GM23338 (cell line): ENCODE measurements at regions not wholly inside any gene's neighbourhood (a gene's known extent, or its start where the extent isn't known, plus 50 kb on each side); places are given as distances from the start of the nearest gene placed in this dataset.

Experiments
- ATAC-seq: fragments of 200-7000 bp; cut with Tn5 transposase; 3 replicates; pipeline ENCODE4 v1.9.1; 2020
- DNase-seq: peaks from one replicate; pipeline ENCODE4 v3.0.0-alpha.2; 2015; ENCODE audit warnings: low spot score
- H2AFZ ChIP-seq: fragments of 200-600 bp; sonication (generic); 2 replicates; pipeline ENCODE4 v1.8.0; 2016; ENCODE audit warnings: antibody characterized with exemption, mild to moderate bottlenecking, moderate library complexity
- H3F3A ChIP-seq: fragments of 200-600 bp; sonication (generic); replicated peaks from 2 replicates; pipeline ENCODE4 v1.8.0; 2017; ENCODE audit warnings: antibody characterized with exemption, mixed run types, low read depth
- H3K27ac ChIP-seq: fragments of 200-600 bp; sonication (generic); 2 replicates; pipeline ENCODE4 v1.6.1; 2016; ENCODE audit warnings: low read depth
- H3K27me3 ChIP-seq: fragments of 200-600 bp; sonication (generic); 2 replicates; pipeline ENCODE4 v1.8.0; 2016; ENCODE audit warnings: mild to moderate bottlenecking, mixed run types, moderate library complexity; ENCODE audit not compliant: insufficient read depth
- H3K36me3 ChIP-seq: fragments of 200-600 bp; sonication (generic); 2 replicates; pipeline ENCODE4 v1.8.0; 2016; ENCODE audit warnings: mild to moderate bottlenecking; ENCODE audit not compliant: insufficient read depth
- H3K4me1 ChIP-seq: fragments of 200-600 bp; sonication (generic); 2 replicates; pipeline ENCODE4 v1.8.0; 2016; ENCODE audit warnings: mild to moderate bottlenecking, moderate library complexity; ENCODE audit not compliant: insufficient read depth
- H3K4me2 ChIP-seq: fragments of 200-600 bp; sonication (generic); 2 replicates; pipeline ENCODE4 v1.7.1; 2017; ENCODE audit warnings: mixed run types
- H3K4me3 ChIP-seq: fragments of 200-600 bp; sonication (generic); 2 replicates; pipeline ENCODE4 v1.6.1; 2016; ENCODE audit warnings: mixed run types
- H3K79me2 ChIP-seq: fragments of 200-600 bp; sonication (generic); replicated peaks from 2 replicates; pipeline ENCODE4 v1.8.0; 2017; ENCODE audit warnings: mild to moderate bottlenecking; ENCODE audit not compliant: insufficient read depth
- H3K9me2 ChIP-seq: fragments of 200-600 bp; sonication (generic); 2 replicates; pipeline ENCODE4 v1.8.0; 2017; ENCODE audit not compliant: insufficient read depth
- H4K20me1 ChIP-seq: fragments of 200-600 bp; sonication (generic); replicated peaks from 2 replicates; pipeline ENCODE4 v1.8.0; 2017; ENCODE audit warnings: mild to moderate bottlenecking; ENCODE audit not compliant: insufficient read depth
- H3K27ac Mint-ChIP-seq: 2 replicates; pipeline ENCODE4 v1.8.0; 2020; ENCODE audit warnings: inconsistent platforms, mild to moderate bottlenecking, moderate library complexity, mixed read lengths
- H3K27me3 Mint-ChIP-seq: 3 replicates; pipeline ENCODE4 v1.8.0; 2022; ENCODE audit warnings: low read depth, mild to moderate bottlenecking, moderate library complexity, mixed read lengths, inconsistent platforms; ENCODE audit not compliant: insufficient read depth, poor library complexity
- H3K36me3 Mint-ChIP-seq: 3 replicates; pipeline ENCODE4 v1.8.0; 2021; ENCODE audit warnings: low read depth, mild to moderate bottlenecking, inconsistent platforms, moderate library complexity, mixed read lengths
- H3K4me1 Mint-ChIP-seq: 3 replicates; pipeline ENCODE4 v1.8.0; 2020; ENCODE audit warnings: mild to moderate bottlenecking, inconsistent platforms, mixed read lengths
- H3K4me3 Mint-ChIP-seq: 3 replicates; pipeline ENCODE4 v1.8.0; 2021; ENCODE audit warnings: moderate library complexity, mild to moderate bottlenecking, inconsistent platforms, mixed read lengths
- H3K9me3 Mint-ChIP-seq: 3 replicates; pipeline ENCODE4 v1.8.0; 2020; ENCODE audit warnings: moderate library complexity, mild to moderate bottlenecking, inconsistent platforms, mixed read lengths
- CREB1 ChIP-seq: fragments of 250-450 bp; sonication (Bioruptor Pico); IDR thresholded peaks from 2 replicates; pipeline ENCODE4 v1.5.0; 2020; ENCODE audit warnings: low read depth, mild to moderate bottlenecking, moderate library complexity
- CTCF ChIP-seq, 2 experiments: fragments of 200-600 bp in 1 of 2; sonication (generic) in 1 of 2; conservative IDR thresholded peaks; 2 replicates each; pipeline versions ENCODE4 v1.5.1 to v1.6.1; 2016 to 2017; ENCODE audit warnings: antibody characterized with exemption in 2 of 2, low read depth in 2 of 2, mild to moderate bottlenecking in 2 of 2, moderate library complexity in 1 of 2
- EZH2 ChIP-seq: fragments of 200-600 bp; sonication (generic); IDR thresholded peaks from one replicate; pipeline ENCODE4 v1.8.0; 2017; ENCODE audit warnings: antibody characterized with exemption, mild to moderate bottlenecking, low read depth; ENCODE audit not compliant: unreplicated experiment
- EZH2phosphoT487 ChIP-seq: fragments of 200-600 bp; sonication (generic); IDR thresholded peaks from one replicate; pipeline ENCODE4 v1.8.1; 2018; ENCODE audit warnings: antibody characterized with exemption; ENCODE audit not compliant: unreplicated experiment
- JUNB ChIP-seq: IDR thresholded peaks from one replicate; pipeline ENCODE4 v1.6.1; 2016; ENCODE audit warnings: antibody characterized with exemption; ENCODE audit not compliant: unreplicated experiment
- NANOG ChIP-seq: IDR thresholded peaks from 2 replicates; pipeline ENCODE4 v1.6.1; 2016; ENCODE audit warnings: antibody characterized with exemption, borderline replicate concordance
- POLR2AphosphoS5 ChIP-seq: IDR thresholded peaks from 2 replicates; pipeline ENCODE4 v1.6.1; 2016; ENCODE audit warnings: antibody characterized with exemption, low read depth
- REST ChIP-seq: IDR thresholded peaks from one replicate; pipeline ENCODE4 v1.6.1; 2018; ENCODE audit warnings: antibody characterized with exemption; ENCODE audit not compliant: unreplicated experiment
- STAT1 ChIP-seq: IDR thresholded peaks from one replicate; pipeline ENCODE4 v1.6.1; 2016; ENCODE audit warnings: antibody characterized with exemption; ENCODE audit not compliant: unreplicated experiment
- ZNF114 ChIP-seq: fragments of 250-450 bp; sonication (Bioruptor Pico); IDR thresholded peaks from 2 replicates; pipeline ENCODE4 v1.5.0; 2020; ENCODE audit warnings: mild to moderate bottlenecking, moderate library complexity
- ZNF462 ChIP-seq: fragments of 250-450 bp; sonication (Bioruptor Pico); IDR thresholded peaks from 2 replicates; pipeline ENCODE4 v1.5.0; 2020; ENCODE audit warnings: mild to moderate bottlenecking, moderate library complexity
- TF ChIP-seq, protein P1 (sequence below): IDR thresholded peaks from 2 replicates; pipeline ENCODE4 v1.6.1; 2016; ENCODE audit warnings: antibody characterized with exemption

DNA sequence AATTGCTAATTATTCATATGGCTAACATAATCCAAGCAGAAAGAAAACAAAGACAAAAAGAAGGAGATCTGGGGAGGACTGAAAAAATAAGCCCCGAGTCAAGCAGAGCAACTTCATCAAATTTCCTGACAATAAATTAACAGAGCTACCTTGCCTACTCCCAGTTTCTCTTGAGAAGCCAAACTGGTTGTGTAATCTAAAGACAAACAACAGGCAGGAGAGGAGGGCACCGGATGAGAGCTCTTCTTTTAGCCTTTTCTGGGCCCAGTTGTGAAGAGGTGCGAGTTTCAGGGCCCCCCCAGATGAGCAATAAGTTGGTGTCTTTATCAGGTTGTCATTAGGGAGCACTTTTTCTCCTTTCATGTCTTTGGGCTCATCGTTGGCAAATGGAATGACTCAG, 197.1 kb upstream of the PCSK2 start:
- no peak overlapping the region for H3K4me2 ChIP-seq
- no peaks in the 10 kb centered on the region; the same call in 1 of the 2 replicates for H3K36me3 ChIP-seq
- H3K4me1 Mint-ChIP-seq: peaks cover 12% of the 10 kb centered on the region
- H3K36me3 Mint-ChIP-seq: peaks cover 22% of the 10 kb centered on the region
- H3K79me2 ChIP-seq: no peaks in the 10 kb centered on the region
- no peak overlapping the region for H3K27ac ChIP-seq
- peaks cover 4% of the 10 kb centered on the region for H3K27me3 Mint-ChIP-seq
- H3K4me1 ChIP-seq: peaks cover 11% of the 10 kb centered on the region
- H4K20me1 ChIP-seq: no peaks in the 10 kb centered on the region
- H3K27me3 ChIP-seq: no peaks in the 10 kb centered on the region
- ATAC-seq (no peak), DNase-seq (no peak)
- no peak overlapping the region for H3K27ac Mint-ChIP-seq
- peaks cover 29% of the 10 kb centered on the region for H3K9me3 Mint-ChIP-seq
- no peaks in the 10 kb centered on the region for H3F3A ChIP-seq
- peak overlapping the region; percentile 66; the same call in 1 of the 2 replicates for H2AFZ ChIP-seq
- H3K9me2 ChIP-seq: peaks cover 22% of the 10 kb centered on the region; the same call in 1 of the 2 replicates
- TF ChIP-seq POLR2AphosphoS5 (no peak), CREB1 (no peak), ZNF114 (CRISPR knock-in tag) (no peak), REST (no peak), STAT1 (no peak), EZH2phosphoT487 (no peak), CTCF (conservative IDR thresholded peaks at IDR 0.05; ENCODE audit: low read depth in 2 of 2) (no peak), EZH2 (no peak), NANOG (no peak), JUNB (no peak), ZNF462 (no peak)
- TF ChIP-seq, protein P1, sequence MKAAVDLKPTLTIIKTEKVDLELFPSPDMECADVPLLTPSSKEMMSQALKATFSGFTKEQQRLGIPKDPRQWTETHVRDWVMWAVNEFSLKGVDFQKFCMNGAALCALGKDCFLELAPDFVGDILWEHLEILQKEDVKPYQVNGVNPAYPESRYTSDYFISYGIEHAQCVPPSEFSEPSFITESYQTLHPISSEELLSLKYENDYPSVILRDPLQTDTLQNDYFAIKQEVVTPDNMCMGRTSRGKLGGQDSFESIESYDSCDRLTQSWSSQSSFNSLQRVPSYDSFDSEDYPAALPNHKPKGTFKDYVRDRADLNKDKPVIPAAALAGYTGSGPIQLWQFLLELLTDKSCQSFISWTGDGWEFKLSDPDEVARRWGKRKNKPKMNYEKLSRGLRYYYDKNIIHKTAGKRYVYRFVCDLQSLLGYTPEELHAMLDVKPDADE: no peak
- no peak overlapping the region for H3K4me3 Mint-ChIP-seq
- no peak overlapping the region for H3K4me3 ChIP-seq
